M059J (cell line): ENCODE measurements at regions not wholly inside any gene's neighbourhood (a gene's known extent, or its start where the extent isn't known, plus 50 kb on each side); places are given as distances from the start of the nearest gene placed in this dataset.

ENCODE experiments used
- DNase-seq: peaks from one replicate; pipeline ENCODE4 v3.0.0-alpha.2; 2012; ENCODE audit warnings: low read depth

DNA sequence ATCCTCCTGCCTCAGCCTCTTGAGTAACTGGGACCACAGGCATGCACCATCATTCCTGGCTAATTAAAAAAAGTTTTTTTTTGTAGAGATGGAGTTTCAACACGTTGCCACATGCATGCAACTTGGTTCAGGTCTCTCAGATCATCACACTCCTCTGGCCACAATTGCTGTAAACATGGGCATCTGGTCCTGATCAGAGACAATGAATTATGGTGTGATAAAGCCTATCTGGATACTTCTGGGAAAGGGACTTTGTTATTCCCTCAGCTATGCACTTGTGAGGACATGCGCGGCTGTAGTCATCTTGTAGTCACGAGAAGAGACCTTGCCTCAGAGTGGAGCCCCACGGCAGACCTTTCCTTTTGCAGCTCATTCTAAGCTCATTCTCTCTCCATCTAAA lies 210.9 kb upstream of the ZFP64 start:
- no peak for DNase-seq

DNA sequence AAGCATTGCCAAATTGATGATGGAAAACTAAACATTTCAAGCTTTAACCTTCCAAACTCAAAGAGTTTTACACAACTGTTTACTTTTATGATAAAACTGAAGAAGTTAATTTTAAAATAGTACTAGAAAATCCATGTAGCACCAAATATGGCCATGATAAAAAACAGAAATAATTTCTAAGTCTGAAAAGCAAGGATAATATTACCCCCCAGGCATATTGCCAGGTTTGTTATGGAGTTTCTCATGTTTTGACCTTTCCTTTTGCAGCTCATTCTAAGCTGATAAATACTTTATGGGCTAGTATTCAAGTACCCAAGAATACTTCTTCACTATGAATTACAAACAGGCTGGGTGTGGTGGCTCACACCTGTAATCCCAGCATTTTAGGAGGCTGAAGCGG lies 209.9 kb upstream of the ZFP64 start:
- no peak for DNase-seq

DNA sequence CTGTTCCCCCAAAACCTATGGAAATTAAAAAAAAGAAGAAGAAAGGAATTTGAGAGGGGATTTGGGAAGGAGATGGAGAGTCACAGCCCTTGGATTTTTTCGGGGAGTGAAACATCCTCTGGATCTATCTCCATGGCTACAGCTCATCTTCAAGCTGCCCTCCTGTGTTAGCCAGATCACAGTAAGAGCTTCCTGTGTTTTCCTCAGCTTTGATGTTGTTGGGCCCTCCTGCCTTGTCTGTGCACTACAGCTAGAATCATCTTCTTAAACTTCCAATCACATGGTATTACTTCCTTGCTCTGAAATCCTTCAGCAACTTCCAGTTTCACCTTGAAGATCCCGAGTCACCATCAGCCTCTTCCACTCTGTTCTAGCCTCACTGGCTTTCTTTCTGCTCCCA lies 207.8 kb upstream of the ZFP64 start:
- DNase-seq = no peak

DNA sequence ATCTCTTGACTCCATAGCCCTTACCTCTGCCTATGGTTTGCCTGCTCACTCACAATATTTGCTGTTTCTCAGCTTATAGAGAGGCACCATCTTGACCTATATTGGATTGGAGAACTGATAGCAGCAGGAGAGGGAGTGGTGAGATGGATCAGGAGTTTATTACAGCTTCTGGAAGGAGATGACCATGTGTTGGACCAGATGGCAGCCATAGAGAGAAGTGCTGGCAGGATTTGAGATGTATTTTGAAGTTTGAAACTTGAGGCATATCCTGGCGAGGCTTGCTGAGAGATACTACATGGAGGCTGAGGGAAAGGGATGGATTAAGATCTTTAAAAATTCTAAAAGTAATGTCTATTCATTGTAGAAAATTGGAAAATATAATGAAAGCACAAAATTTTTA lies 198.0 kb upstream of the ZFP64 start:
- no peak for DNase-seq

DNA sequence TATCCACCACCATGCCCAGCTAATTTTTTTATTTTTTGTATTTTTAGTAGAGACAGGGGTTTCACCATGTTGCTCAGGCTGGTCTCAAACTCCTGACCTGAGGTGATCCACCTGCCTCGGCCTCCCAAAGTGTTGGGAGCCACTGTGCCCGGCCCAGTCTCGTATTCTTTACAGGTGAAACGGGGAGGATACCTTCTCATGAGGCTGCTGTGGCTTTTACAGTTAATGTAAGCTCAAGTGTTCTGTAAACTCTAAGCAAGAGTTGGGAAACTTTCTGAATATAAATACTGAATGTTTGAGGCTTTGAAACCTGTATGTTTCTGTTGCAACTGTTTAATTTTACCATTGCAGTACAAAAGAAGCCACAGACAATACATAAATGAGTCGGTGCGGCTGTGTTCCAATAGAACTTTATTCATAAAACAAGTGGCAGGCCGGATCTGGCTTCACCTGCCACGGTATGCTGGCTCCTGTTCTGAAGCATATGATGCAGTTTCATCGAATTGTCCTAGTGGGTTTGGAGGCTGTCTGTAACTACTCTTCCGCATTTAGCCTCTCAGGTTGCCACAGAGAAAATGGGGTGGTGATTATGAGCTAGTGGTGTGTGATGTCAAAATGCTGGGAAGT lies 192.5 kb upstream of the ZFP64 start:
- no peak for DNase-seq

GRCh38 chr20:52382933-52383332 lies 191.4 kb upstream of the ZFP64 start:
- no peak for DNase-seq

- peak; percentile 30 for DNase-seq
These were observed 188.3 kb upstream of the ZFP64 start for GRCh38 chr20:52379723-52380336.

- no peak for DNase-seq
These were observed 180.6 kb upstream of the ZFP64 start for GRCh38 chr20:52372169-52372568.

- DNase-seq = no peak
These were observed 174.1 kb upstream of the ZFP64 start for GRCh38 chr20:52365688-52366087.

DNA sequence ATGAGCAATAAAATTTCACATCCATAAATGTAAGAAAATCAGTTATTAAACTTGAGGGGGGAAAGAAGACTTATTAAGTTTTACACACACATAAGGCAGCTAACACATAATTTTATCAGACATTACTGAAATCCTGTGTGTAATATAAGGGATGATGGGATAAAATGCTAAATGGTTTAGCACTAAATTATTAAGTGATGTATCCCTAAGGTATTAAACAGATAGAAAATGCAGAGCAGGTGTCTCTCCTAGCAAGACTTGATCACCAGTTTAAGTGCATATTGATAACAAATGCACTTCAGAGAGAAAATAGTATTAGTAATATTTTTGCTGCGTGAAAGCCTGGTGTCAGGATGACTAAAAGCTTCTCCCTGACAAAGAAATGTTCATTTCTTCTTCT lies 172.8 kb upstream of the ZFP64 start:
- DNase-seq = no peak

DNA sequence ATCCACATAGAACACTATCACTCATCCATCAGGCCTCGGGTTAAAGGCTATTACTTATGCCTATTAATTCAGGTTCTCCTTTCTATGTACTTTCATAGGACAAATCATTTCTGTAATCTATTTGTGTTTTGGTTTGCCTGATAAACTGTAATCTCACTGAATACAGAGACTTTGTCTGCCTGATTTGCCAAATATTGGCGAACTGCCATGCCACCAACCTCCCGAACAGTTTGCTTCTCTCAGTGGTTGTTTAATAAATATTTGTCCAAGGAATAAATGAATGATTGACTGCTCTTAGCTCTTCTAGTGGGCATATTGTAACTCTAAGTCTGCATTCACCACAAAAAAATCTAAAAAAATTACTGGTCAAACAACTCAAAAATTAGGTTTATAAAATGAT lies 170.1 kb upstream of the ZFP64 start:
- DNase-seq = no peak

GRCh38 chr20:52349806-52350205 lies 158.2 kb upstream of the ZFP64 start:
- no peak for DNase-seq

- peak; percentile 7 for DNase-seq
These were observed 156.9 kb upstream of the ZFP64 start for GRCh38 chr20:52348434-52348833.

DNA sequence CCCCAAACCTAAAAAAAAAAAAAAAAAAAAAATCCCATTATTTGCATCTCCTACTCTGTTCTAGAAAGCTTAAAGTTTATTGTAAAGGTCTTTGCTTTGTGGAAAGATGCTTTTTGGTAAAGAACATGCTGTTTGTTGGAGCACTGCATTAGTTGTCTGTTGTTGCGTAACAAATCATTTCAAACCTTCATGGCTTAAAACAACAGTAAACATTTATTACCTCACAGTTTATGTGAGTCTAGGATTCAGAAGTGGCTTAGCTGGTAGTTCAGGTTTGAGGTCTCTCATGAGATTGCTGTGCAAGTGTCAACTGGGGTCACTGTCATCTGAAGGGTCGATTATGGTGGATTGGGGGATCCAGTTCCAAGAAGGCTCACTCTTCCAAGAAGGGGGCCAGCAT lies 155.2 kb upstream of the ZFP64 start:
- no peak for DNase-seq

DNA sequence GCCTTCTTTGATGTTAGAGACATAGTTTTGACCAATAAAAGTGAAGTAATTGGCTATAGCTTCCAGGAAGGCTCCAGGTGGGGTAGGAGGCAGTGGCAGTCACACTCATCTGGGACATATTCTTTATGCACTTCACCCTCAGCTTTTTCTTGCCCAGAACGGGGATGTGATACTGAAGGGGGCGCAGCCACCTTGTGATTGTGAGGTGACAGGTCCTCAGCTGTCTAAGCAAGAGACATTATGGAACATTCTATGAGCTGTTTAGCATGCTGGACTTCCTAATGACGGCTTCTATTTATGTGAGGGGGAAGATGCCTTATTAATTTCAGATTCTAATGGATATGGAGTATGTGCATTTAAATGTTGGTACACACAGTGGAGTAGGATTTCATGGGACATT lies 151.3 kb upstream of the ZFP64 start:
- DNase-seq = no peak

DNA sequence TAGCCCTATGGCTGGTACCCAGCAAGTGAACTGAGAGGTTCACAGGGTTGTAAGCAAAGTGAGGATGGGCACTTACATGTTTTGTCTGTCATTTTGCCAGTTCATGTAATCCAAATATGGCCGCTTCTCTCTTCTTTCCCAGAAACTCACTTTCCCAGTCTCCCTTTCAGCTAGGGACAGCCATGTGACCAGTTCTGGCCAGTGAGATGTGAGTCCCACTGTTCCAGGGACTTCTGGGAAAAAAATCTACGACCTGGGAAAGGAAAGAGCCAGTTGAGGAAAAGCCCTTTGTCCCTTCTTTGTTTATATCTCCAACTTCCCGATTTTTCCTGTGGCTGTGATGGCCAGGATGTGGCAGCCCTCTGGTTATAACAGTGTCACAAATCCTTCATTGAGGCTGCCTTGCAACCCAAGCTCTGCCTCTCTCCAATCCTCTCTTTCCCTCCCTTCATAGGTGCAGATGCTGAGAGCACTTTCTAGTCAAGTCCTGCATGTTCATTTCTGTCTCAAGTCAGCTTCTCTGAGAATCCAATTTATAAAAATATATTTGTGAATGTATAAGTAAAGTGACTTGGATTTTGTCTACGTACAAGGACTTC lies 148.6 kb upstream of the ZFP64 start:
- DNase-seq = peak; percentile 77

- no peak for DNase-seq
These were observed 141.2 kb upstream of the ZFP64 start for GRCh38 chr20:52332649-52333250.

GRCh38 chr20:52332230-52332629 lies 140.7 kb upstream of the ZFP64 start:
- no peak for DNase-seq

GRCh38 chr20:52331655-52332054 lies 140.1 kb upstream of the ZFP64 start:
- no peak for DNase-seq

GRCh38 chr20:52321396-52321795 lies 129.8 kb upstream of the ZFP64 start:
- no peak for DNase-seq

DNA sequence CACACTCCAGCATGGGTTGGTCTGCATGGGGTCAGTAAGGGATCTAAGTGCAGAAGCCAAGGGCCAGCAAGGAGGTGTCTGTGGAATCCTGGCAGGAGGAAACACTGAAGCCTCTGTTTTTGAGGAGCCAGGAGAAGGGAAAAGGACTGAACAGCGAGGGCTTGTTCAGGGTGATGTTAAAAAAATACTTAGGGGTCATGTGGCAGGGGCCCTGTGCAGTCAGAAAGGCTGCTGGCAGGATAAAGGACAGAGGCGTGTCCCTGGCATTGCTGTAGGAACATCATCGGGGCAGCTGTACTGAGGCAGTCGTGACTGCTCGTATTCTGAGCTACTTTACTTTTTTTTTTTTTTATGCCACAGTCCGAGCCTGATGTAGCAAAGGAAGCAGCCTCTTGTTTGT lies 127.1 kb upstream of the ZFP64 start:
- DNase-seq = no peak

DNA sequence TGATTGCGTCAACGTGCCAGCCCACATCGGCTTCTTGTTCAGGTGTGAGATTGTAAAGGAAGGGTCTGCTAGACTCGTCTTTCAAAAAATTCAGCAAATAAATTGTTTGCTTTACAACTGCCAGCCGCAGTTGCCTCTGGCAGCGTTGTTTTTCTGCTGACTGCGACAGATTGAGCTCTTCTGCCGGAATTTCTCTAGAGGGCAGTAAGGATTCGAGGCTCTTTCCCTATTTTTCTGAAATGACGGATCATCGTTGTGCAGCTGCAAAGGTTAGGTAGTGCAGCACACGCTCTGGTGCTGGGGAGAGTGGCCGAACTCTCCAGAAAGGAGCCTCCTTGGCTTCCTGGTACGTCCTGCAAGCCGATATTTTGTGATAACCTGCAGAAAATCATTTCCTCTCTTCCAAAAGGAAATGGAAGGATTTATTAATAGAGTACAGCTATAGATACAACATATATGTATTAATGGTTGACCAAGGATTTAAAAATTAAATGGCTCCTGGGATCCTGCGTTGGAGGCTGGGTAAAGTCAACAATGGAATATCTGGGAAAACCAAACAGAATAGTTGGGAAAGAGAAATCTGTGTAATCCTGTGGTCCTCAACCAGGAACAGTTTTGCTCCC lies 121.9 kb upstream of the ZFP64 start:
- peak; percentile 81 for DNase-seq
